ENCODE measurements at regions not wholly inside any gene's neighbourhood (a gene's known extent, or its start where the extent isn't known, plus 50 kb on each side); places are given as distances from the start of the nearest gene placed in this dataset.
"Not testable (repeated sequence)": the region's sequence is repeated elsewhere in the genome, so short reads cannot be mapped to it uniquely, and the experiment has no call there.

DNA sequence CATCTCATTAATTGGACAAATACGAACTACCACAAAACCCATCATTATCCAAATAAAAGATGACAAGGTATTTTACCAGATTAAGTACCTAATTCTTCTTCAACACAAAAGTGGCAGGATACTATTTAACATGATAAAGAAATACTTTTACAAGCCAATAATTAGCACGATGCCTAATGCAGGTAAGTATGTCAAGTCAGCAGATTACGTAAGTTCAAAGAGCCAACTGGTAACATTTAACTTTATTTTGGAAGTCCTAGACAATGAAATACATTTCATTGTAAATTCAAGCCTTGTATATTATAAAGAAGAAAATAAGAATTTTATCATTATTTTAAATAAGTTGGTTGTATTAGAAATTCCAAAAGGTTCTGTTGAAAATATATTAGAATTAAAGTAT lies 535.3 kb upstream of the SOX9 start:
- Histone ChIP-seq H3K27ac (ENCODE audit: low read length) (no peak overlapping the region), H3K36me3 (ENCODE audit: control insufficient read depth, insufficient read depth, low read length) (no peaks in the 10 kb centered on the region), H3K27me3 (ENCODE audit: control insufficient read depth, insufficient read depth, low read length) (no peaks in the 10 kb centered on the region), H3K4me3 (ENCODE audit: low read length) (no peak overlapping the region), H3K4me1 (ENCODE audit: control insufficient read depth, insufficient read depth, low read length) (no peaks in the 10 kb centered on the region), H3K9me3 (ENCODE audit: control insufficient read depth, insufficient read depth, low read length) (no peaks in the 10 kb centered on the region)
- DNase-seq (ENCODE audit: low read depth, low spot score), result no peak
- no CpG with 5 or more reads among the region's 3 CpGs for WGBS (ENCODE audit: insufficient coverage, insufficient read length)

DNA sequence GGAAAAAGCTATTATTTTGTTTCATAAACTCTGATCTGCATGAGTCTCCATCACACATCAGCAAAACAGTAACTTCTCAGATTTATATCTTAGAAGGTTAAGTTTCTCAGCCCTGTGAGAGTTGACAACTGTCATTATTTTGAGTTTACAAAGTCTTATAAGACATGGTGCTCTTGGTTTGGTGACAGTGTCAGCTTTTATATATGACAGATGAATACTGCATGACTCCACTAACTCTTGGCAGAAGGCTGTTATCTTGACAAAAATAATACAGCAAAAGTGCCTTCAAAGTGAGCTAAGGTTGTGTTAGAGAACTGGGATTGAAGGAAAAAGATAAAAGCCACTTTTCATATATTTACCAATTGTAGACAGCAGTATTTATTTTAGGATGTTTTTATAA lies 528.4 kb upstream of the SOX9 start:
- Histone ChIP-seq H3K9me3 (ENCODE audit: control insufficient read depth, insufficient read depth, low read length) (no peaks in the 10 kb centered on the region), H3K4me3 (ENCODE audit: low read length) (no peak overlapping the region), H3K4me1 (ENCODE audit: control insufficient read depth, insufficient read depth, low read length) (no peaks in the 10 kb centered on the region), H3K27ac (ENCODE audit: low read length) (no peak overlapping the region), H3K27me3 (ENCODE audit: control insufficient read depth, insufficient read depth, low read length) (no peaks in the 10 kb centered on the region), H3K36me3 (ENCODE audit: control insufficient read depth, insufficient read depth, low read length) (no peaks in the 10 kb centered on the region)
- DNase-seq (ENCODE audit: low read depth, low spot score), result no peak

DNA sequence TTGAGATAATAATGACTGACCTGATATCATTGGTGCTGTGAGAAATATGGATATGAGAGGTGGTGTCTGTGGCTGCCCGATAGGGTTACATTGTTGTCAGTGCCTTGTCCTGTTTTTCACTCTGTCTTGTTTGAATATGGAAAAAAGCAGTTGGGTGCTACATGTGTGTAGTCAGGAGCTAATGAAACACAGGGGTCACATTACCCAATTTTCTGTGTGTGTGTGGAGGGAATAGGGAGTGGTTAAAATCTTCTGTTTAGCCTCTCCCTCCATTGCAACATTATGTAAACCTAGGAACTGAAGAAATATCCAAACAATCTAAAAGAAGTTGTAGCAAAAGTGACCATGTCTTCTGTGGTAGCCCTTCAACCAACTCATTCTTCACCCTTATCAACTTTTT lies 527.7 kb upstream of the SOX9 start:
- no peak for DNase-seq (ENCODE audit: low read depth, low spot score)
- H3K9me3 ChIP-seq (ENCODE audit: control insufficient read depth, insufficient read depth, low read length), result no peaks in the 10 kb centered on the region
- no CpG with 5 or more reads among the region's 1 CpG for WGBS (ENCODE audit: insufficient coverage, insufficient read length)
- no peaks in the 10 kb centered on the region for H3K27me3 ChIP-seq (ENCODE audit: control insufficient read depth, insufficient read depth, low read length)
- no peaks in the 10 kb centered on the region for H3K36me3 ChIP-seq (ENCODE audit: control insufficient read depth, insufficient read depth, low read length)
- no peak overlapping the region for H3K4me3 ChIP-seq (ENCODE audit: low read length)
- H3K27ac ChIP-seq (ENCODE audit: low read length), result no peak overlapping the region
- no peaks in the 10 kb centered on the region for H3K4me1 ChIP-seq (ENCODE audit: control insufficient read depth, insufficient read depth, low read length)

DNA sequence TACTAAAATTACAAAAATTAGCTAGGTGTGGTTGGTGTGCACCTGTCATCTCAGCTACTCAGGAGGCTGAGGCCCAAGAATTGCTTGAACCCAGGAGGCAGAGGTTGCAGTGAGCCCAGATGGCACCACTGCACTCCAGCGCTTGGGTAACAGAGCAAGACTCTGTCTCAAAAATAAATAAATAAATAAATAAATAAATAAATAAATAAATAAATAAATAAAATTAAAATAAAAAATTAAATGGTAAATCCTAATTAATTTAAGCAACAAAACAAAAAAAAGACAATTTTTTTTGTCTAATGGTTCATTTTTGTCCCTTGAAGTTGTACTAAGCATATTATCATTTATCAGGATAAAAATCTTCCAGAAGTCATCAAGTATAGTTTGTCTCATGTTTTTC lies 521.2 kb upstream of the SOX9 start:
- no CpG with 5 or more reads among the region's 1 CpG for WGBS (ENCODE audit: insufficient coverage, insufficient read length)
- not testable (repeated sequence) for H3K36me3 ChIP-seq (ENCODE audit: control insufficient read depth, insufficient read depth, low read length); H3K27ac ChIP-seq (ENCODE audit: low read length); DNase-seq (ENCODE audit: low read depth, low spot score); H3K4me3 ChIP-seq (ENCODE audit: low read length); H3K4me1 ChIP-seq (ENCODE audit: control insufficient read depth, insufficient read depth, low read length); H3K27me3 ChIP-seq (ENCODE audit: control insufficient read depth, insufficient read depth, low read length); H3K9me3 ChIP-seq (ENCODE audit: control insufficient read depth, insufficient read depth, low read length)

DNA sequence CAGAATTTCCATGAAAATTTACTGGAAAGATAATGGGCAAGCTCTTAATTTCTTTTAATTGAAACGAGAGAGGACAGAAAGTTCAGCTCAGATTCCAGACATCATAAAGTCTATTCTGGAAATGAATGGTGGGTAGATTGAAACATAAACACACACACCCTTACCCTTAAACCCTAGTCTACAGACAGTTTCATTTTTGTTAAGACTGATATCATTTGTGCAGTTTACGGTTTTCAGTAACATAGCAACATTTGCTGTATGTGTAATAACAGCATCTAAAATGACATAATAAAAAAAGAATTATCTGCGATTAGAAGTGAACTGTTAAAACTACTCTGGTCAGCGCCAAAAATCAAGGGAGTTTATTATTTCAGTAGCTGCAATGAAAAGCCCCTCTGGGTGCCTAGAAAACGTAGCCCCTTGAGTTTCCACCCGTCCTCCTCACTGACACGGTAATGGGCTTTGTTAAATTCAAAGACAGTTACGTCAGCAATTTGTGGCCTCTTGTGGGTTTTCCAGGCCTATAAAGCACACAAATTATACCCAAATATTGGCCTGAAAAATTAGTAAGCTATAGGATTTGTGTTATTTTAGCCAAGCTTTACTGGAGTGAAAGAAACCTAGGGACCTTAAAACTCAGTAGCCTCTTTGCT lies 520.6 kb upstream of the SOX9 start:
- H3K4me3 ChIP-seq (ENCODE audit: low read length), result no peak overlapping the region
- no peak for DNase-seq (ENCODE audit: low read depth, low spot score)
- H3K9me3 ChIP-seq (ENCODE audit: control insufficient read depth, insufficient read depth, low read length), result no peaks in the 10 kb centered on the region
- no peaks in the 10 kb centered on the region for H3K36me3 ChIP-seq (ENCODE audit: control insufficient read depth, insufficient read depth, low read length)
- no peaks in the 10 kb centered on the region for H3K27me3 ChIP-seq (ENCODE audit: control insufficient read depth, insufficient read depth, low read length)
- no peak overlapping the region for H3K27ac ChIP-seq (ENCODE audit: low read length)
- no peaks in the 10 kb centered on the region for H3K4me1 ChIP-seq (ENCODE audit: control insufficient read depth, insufficient read depth, low read length)
- no CpG with 5 or more reads among the region's 8 CpGs for WGBS (ENCODE audit: insufficient coverage, insufficient read length)

DNA sequence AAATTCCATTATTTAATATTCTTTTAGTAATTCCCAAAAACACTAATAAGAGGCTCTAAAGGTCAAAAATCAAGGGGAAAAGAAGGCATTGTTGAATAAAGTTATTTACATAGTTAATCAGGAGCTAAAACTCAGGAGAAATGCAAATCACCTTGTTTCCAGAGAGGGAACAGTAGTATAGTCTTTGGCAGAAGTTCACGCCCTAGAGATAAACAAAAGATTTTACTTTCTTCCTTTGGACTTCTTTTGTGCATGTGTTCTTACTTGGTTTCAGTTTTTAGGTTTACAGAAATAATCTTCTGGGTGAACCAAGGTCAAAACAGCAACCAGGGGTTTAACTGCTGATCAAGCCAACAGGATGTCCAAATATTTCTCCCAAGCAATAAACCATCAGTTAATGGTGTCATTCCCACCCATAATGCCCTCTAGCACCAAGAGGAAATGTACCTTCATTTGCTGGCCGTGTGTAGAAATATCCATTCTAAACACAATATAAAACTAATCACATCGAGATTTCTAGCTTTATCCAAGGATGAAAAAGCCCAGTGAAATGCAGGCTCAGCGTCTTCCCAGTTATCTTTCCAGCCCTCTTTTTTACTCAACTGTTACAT lies 518.8 kb upstream of the SOX9 start:
- Histone ChIP-seq H3K4me1 (ENCODE audit: control insufficient read depth, insufficient read depth, low read length) (no peaks in the 10 kb centered on the region), H3K36me3 (ENCODE audit: control insufficient read depth, insufficient read depth, low read length) (no peaks in the 10 kb centered on the region), H3K27me3 (ENCODE audit: control insufficient read depth, insufficient read depth, low read length) (no peaks in the 10 kb centered on the region), H3K9me3 (ENCODE audit: control insufficient read depth, insufficient read depth, low read length) (no peaks in the 10 kb centered on the region), H3K4me3 (ENCODE audit: low read length) (no peak overlapping the region), H3K27ac (ENCODE audit: low read length) (no peak overlapping the region)
- DNase-seq (ENCODE audit: low read depth, low spot score), result no peak
- WGBS (ENCODE audit: insufficient coverage, insufficient read length), result no CpG with 5 or more reads among the region's 4 CpGs

DNA sequence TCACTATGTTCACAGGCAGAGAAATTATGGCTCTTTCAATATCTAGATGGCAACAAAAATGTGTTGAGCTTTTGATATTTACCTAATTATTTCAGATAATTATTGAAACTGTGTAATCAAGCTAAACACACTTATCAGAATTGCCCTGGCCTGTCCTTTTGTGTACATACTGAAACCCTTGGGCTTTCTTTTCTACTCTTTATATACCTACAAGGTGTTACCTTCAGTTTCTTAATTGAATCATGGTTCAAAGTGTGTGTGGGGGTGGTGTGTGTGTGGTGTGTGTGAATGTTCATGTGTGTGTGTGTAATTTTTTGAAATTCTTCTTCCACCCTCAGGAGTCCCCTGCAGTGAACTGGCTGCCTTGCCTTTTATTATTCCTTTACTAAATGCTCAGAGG lies 506.8 kb upstream of the SOX9 start:
- no peak overlapping the region for H3K27ac ChIP-seq (ENCODE audit: low read length)
- H3K36me3 ChIP-seq (ENCODE audit: control insufficient read depth, insufficient read depth, low read length), result no peaks in the 10 kb centered on the region
- H3K4me3 ChIP-seq (ENCODE audit: low read length), result no peak overlapping the region
- no peaks in the 10 kb centered on the region for H3K4me1 ChIP-seq (ENCODE audit: control insufficient read depth, insufficient read depth, low read length)
- H3K27me3 ChIP-seq (ENCODE audit: control insufficient read depth, insufficient read depth, low read length), result no peaks in the 10 kb centered on the region
- DNase-seq (ENCODE audit: low read depth, low spot score), result no peak
- H3K9me3 ChIP-seq (ENCODE audit: control insufficient read depth, insufficient read depth, low read length), result no peaks in the 10 kb centered on the region

DNA sequence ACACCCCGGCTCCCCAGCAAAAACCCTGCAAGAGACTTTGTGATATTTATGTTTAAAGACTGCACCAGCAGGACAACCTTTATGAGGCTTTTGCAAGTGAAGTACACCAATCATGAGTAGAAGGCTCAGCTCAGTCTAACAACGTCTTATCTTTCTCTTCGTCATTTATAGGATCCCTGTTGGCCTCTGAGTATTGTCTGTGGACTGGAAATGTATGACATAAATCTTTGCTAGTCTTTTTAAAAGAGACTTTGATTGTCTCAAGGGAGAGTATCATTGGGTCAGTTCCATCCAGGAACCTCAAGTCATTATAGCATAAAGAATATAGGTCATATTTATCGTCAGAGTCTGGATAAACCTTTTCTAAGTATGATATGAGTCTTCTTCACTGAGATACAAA lies 505.0 kb upstream of the SOX9 start:
- Histone ChIP-seq H3K27ac (ENCODE audit: low read length) (no peak overlapping the region), H3K4me1 (ENCODE audit: control insufficient read depth, insufficient read depth, low read length) (no peaks in the 10 kb centered on the region), H3K36me3 (ENCODE audit: control insufficient read depth, insufficient read depth, low read length) (no peaks in the 10 kb centered on the region), H3K4me3 (ENCODE audit: low read length) (no peak overlapping the region), H3K27me3 (ENCODE audit: control insufficient read depth, insufficient read depth, low read length) (no peaks in the 10 kb centered on the region), H3K9me3 (ENCODE audit: control insufficient read depth, insufficient read depth, low read length) (no peaks in the 10 kb centered on the region)
- no peak for DNase-seq (ENCODE audit: low read depth, low spot score)
- no CpG with 5 or more reads among the region's 4 CpGs for WGBS (ENCODE audit: insufficient coverage, insufficient read length)

DNA sequence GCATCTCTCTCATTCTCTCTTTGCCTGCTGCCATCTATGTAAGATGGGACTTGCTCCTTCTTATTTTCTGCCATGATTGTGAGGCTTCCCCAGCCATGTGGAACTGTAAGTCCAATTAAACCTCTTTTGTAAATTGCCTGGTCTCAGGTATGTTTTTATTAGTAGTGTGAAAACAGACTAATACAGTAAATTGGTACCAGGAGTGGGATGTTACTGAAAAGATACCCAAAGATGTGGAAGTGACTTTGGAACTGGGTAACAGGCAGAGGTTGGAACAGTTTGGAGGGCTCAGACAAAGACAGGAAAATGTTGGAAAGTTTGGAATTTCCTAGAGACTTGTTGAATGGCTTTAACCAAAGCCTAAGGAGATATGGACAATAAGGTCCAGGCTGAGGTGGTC lies 503.1 kb upstream of the SOX9 start:
- H3K27me3 ChIP-seq (ENCODE audit: control insufficient read depth, insufficient read depth, low read length); H3K27ac ChIP-seq (ENCODE audit: low read length); H3K9me3 ChIP-seq (ENCODE audit: control insufficient read depth, insufficient read depth, low read length); H3K36me3 ChIP-seq (ENCODE audit: control insufficient read depth, insufficient read depth, low read length); DNase-seq (ENCODE audit: low read depth, low spot score); H3K4me1 ChIP-seq (ENCODE audit: control insufficient read depth, insufficient read depth, low read length); H3K4me3 ChIP-seq (ENCODE audit: low read length): not testable (repeated sequence)

DNA sequence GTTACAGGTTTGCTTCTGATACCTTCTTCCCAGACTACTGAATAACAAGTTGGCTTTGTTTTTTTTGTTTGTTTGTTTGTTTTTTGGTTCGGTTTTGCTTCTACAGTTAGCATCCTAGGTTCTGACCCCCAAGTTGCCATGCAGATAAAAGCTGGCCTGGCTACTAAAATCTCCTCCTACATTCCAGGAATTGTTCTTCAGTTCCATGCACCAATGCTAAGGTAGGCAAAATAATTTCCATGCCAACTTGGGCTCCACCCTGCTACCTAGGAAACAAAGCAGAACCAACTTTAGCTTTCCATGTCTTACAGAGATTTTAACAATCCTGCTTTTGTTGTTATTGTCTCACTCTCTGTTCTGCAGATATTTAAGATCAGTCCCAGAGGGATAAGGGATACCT lies 495.5 kb upstream of the SOX9 start:
- H3K9me3 ChIP-seq (ENCODE audit: control insufficient read depth, insufficient read depth, low read length), result no peaks in the 10 kb centered on the region
- H3K27ac ChIP-seq (ENCODE audit: low read length), result no peak overlapping the region
- H3K27me3 ChIP-seq (ENCODE audit: control insufficient read depth, insufficient read depth, low read length), result no peaks in the 10 kb centered on the region
- no peak overlapping the region for H3K4me3 ChIP-seq (ENCODE audit: low read length)
- WGBS (ENCODE audit: insufficient coverage, insufficient read length), result no CpG with 5 or more reads among the region's 1 CpG
- no peaks in the 10 kb centered on the region for H3K36me3 ChIP-seq (ENCODE audit: control insufficient read depth, insufficient read depth, low read length)
- no peak for DNase-seq (ENCODE audit: low read depth, low spot score)
- no peaks in the 10 kb centered on the region for H3K4me1 ChIP-seq (ENCODE audit: control insufficient read depth, insufficient read depth, low read length)

DNA sequence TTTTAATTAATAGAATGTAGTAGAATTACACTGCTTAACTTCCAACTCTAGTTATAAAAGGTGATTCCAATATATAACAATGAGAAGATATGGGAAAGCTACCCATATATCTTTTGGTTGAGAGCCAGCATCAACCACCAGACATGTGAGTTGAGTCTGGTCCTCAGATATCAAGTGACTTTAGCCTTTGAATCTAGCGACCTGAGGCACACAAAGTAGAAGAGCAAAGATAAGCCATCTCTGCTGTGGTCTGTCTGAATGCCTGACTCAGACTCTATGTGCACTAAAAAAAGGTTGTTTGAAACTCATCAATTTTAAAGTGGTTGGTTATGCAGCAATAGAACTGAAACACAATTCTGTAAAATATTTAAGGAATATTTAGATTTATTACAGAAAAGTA lies 492.5 kb upstream of the SOX9 start:
- Histone ChIP-seq H3K4me3 (ENCODE audit: low read length) (no peak overlapping the region), H3K36me3 (ENCODE audit: control insufficient read depth, insufficient read depth, low read length) (no peaks in the 10 kb centered on the region), H3K4me1 (ENCODE audit: control insufficient read depth, insufficient read depth, low read length) (no peaks in the 10 kb centered on the region), H3K27me3 (ENCODE audit: control insufficient read depth, insufficient read depth, low read length) (no peaks in the 10 kb centered on the region), H3K27ac (ENCODE audit: low read length) (no peak overlapping the region), H3K9me3 (ENCODE audit: control insufficient read depth, insufficient read depth, low read length) (no peaks in the 10 kb centered on the region)
- no peak for DNase-seq (ENCODE audit: low read depth, low spot score)
- no CpG with 5 or more reads among the region's 1 CpG for WGBS (ENCODE audit: insufficient coverage, insufficient read length)

Data from iPS DF 6.9 (cell line).